GM21528 (cell line): ENCODE measurements at regions not wholly inside any gene's neighbourhood (a gene's known extent, or its start where the extent isn't known, plus 50 kb on each side); places are given as distances from the start of the nearest gene placed in this dataset.

ENCODE experiments used
- ATAC-seq: cut with Tn5 transposase; IDR thresholded peaks from one replicate; pipeline ENCODE4 v1.9.1; 2021; ENCODE audit warnings: mild to moderate bottlenecking, moderate library complexity; ENCODE audit not compliant: unreplicated experiment, low FRiP score

- ATAC-seq: no peak
Observed at GRCh38 chr7:10075866-10076265, 897.8 kb upstream of the PHF14 start.

GRCh38 chr7:10076660-10077300 is 896.9 kb upstream of the PHF14 start:
- ATAC-seq: no peak

GRCh38 chr7:10079572-10079971 is 894.1 kb upstream of the PHF14 start:
- no peak for ATAC-seq

GRCh38 chr7:10082896-10083295 is 890.8 kb upstream of the PHF14 start:
- ATAC-seq: no peak

GRCh38 chr7:10083766-10084165 is 889.9 kb upstream of the PHF14 start:
- no peak for ATAC-seq

GRCh38 chr7:10085231-10085630 is 888.4 kb upstream of the PHF14 start:
- ATAC-seq: no peak

GRCh38 chr7:10100572-10100971 is 873.1 kb upstream of the PHF14 start:
- ATAC-seq: no peak

GRCh38 chr7:10101351-10101750 is 872.3 kb upstream of the PHF14 start:
- no peak for ATAC-seq

- ATAC-seq: no peak
Observed at GRCh38 chr7:10104292-10104691, 869.4 kb upstream of the PHF14 start.

- ATAC-seq: no peak
Observed at GRCh38 chr7:10106609-10107008, 867.1 kb upstream of the PHF14 start.

GRCh38 chr7:10116511-10116910 is 857.2 kb upstream of the PHF14 start:
- no peak for ATAC-seq

- no peak for ATAC-seq
Observed at GRCh38 chr7:10117815-10118214, 855.9 kb upstream of the PHF14 start.

- no peak for ATAC-seq
Observed at GRCh38 chr7:10120936-10121335, 852.7 kb upstream of the PHF14 start.

GRCh38 chr7:10121631-10122030 is 852.0 kb upstream of the PHF14 start:
- ATAC-seq: no peak

GRCh38 chr7:10122551-10123100 is 851.0 kb upstream of the PHF14 start:
- ATAC-seq: no peak

GRCh38 chr7:10128748-10129147 is 844.9 kb upstream of the PHF14 start:
- no peak for ATAC-seq

GRCh38 chr7:10138087-10138854 is 835.4 kb upstream of the PHF14 start:
- ATAC-seq: no peak

GRCh38 chr7:10146271-10146670 is 827.4 kb upstream of the PHF14 start:
- no peak for ATAC-seq

- ATAC-seq: no peak
Observed at GRCh38 chr7:10156972-10157371, 816.7 kb upstream of the PHF14 start.

- ATAC-seq: no peak
Observed at GRCh38 chr7:10181996-10182395, 791.7 kb upstream of the PHF14 start.

- ATAC-seq: no peak
Observed at GRCh38 chr7:10192074-10192473, 781.6 kb upstream of the PHF14 start.

- ATAC-seq: no peak
Observed at GRCh38 chr7:10205696-10206095, 768.0 kb upstream of the PHF14 start.
